Heart left ventricle (tissue), 13 donors: ENCODE measurements at regions not wholly inside any gene's neighbourhood (a gene's known extent, or its start where the extent isn't known, plus 50 kb on each side); places are given as distances from the start of the nearest gene placed in this dataset.

Source experiments
- CTCF ChIP-seq, 12 donors: fragments of 200-600 bp; sonication (generic) in 4 of 12; IDR thresholded peaks; one replicate each; pipeline versions ENCODE4 v1.5.0 to v1.8.0; 2018 to 2022; ENCODE audit warnings: antibody characterized with exemption in 12 of 12, mild to moderate bottlenecking in 5 of 12
- POLR2A ChIP-seq, 2 donors: fragments of 450-650 bp; IDR thresholded peaks; one replicate each; pipeline ENCODE4 v1.6.1; 2017; ENCODE audit warnings: antibody characterized with exemption in 2 of 2, mild to moderate bottlenecking in 2 of 2, moderate library complexity in 2 of 2
- donor health status: ischemic (EF 13 %, LVEDD 7.1; RV severe dilation, severe dysfunction).
- donor health status: DM: no; HTN: yes; CAD: no.
- donor health status: DM: no; HTN: no; CAD: no.
- donor health status: ischemic (EF 25% LVEDD 6.9; RV normal size, moderate dysfunction).
- donor health status: ischemic (EF 25% LVEDD 5.7; RV mildly dilated, moderate dysfunction).
- donor health status: ischemic (EF 35%, LVEDD 5.7; RV mildly dilated, moderate dysfunction).
- donor health status: nonischemic (EF 11% LVEDD 7.7; RV severe dilation, severe dysfunction).
- donor health status: DM: yes; HTN: yes; CAD: no.
- donor health status: PGD.
- donor health status: ischemic (EF 29% LVEDD 5.4; RV normal size, mild dysfunction).
- donor health status: nonischemic (EF 23%, LVEDD 6.1; RV moderate dilation, normal function).

DNA sequence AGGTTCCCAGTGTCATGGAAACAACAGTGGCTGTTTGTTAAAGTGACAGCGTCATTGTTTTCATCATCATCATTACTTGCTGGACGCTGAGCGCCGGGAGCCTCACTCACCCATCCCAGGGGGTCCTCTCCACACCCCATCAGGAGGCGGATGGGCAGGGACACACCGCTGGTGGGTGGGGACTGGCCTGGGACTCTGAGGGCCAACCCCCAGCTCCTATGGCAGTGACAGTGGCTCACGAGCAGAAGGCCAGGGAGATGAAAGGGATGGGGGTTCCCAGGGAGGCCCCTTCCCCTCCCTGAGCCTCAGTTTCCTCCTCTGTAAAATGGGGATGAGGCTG lies 76.6 kb upstream of the PRR5 start:
- no peak for TF ChIP-seq CTCF (IDR thresholded peaks at IDR 0.05)
- no peak for TF ChIP-seq POLR2A (IDR thresholded peaks at IDR 0.05)
